ENCODE measurements at regions not wholly inside any gene's neighbourhood (a gene's known extent, or its start where the extent isn't known, plus 50 kb on each side); places are given as distances from the start of the nearest gene placed in this dataset.

GRCh38 chr14:53523226-53523625, 370.1 kb upstream of the DDHD1 start:
- Histone ChIP-seq H3K27me3 (no peaks in the 10 kb centered on the region), H3K27ac (no peak overlapping the region), H3K4me3 (no peak overlapping the region), H3K36me3 (no peaks in the 10 kb centered on the region), H3K9me3 (no peaks in the 10 kb centered on the region), H3K4me1 (ENCODE audit: insufficient read depth) (no peaks in the 10 kb centered on the region)
- no peak for TF ChIP-seq POLR2A (IDR thresholded peaks at IDR 0.05)
- TF ChIP-seq EP300 (IDR thresholded peaks at IDR 0.05), result no peak
- TF ChIP-seq CTCF (IDR thresholded peaks at IDR 0.05), result no peak
- 75 to 96% (median 96%) methylated on average over 3 of the region's 3 CpGs for WGBS, 3 donors
- DNase-seq, result no peak
- intact Hi-C loops (cut with DNase I), result no loop called here

- DNase-seq, result no peak
- no peak overlapping the region for H3K4me3 ChIP-seq
- 77 to 88% (median 86%) methylated on average over 7 of the region's 7 CpGs for WGBS, 3 donors
- no peaks in the 10 kb centered on the region for H3K9me3 ChIP-seq
- no peak overlapping the region for H3K27ac ChIP-seq
- H3K4me1 ChIP-seq (ENCODE audit: insufficient read depth), result no peaks in the 10 kb centered on the region
- no peaks in the 10 kb centered on the region for H3K36me3 ChIP-seq
- H3K27me3 ChIP-seq, result no peaks in the 10 kb centered on the region
- intact Hi-C loops (cut with DNase I), result no loop called here
- TF ChIP-seq POLR2A (IDR thresholded peaks at IDR 0.05) (no peak), CTCF (IDR thresholded peaks at IDR 0.05) (no peak), EP300 (IDR thresholded peaks at IDR 0.05) (no peak)
Measured at GRCh38 chr14:53520078-53520928, 367.2 kb upstream of the DDHD1 start.

GRCh38 chr14:53519137-53519536, 366.0 kb upstream of the DDHD1 start:
- intact Hi-C loops (cut with DNase I), result no loop called here
- WGBS, 3 donors, result 90 to 95% (median 93%) methylated on average over 1 of the region's 1 CpG
- no peak for DNase-seq
- TF ChIP-seq POLR2A (IDR thresholded peaks at IDR 0.05) (no peak), EP300 (IDR thresholded peaks at IDR 0.05) (no peak), CTCF (IDR thresholded peaks at IDR 0.05) (no peak)
- Histone ChIP-seq H3K27me3 (no peaks in the 10 kb centered on the region), H3K36me3 (no peaks in the 10 kb centered on the region), H3K4me3 (no peak overlapping the region), H3K9me3 (no peaks in the 10 kb centered on the region), H3K27ac (no peak overlapping the region), H3K4me1 (ENCODE audit: insufficient read depth) (no peaks in the 10 kb centered on the region)

- no peaks in the 10 kb centered on the region for H3K27me3 ChIP-seq
- no peak for DNase-seq
- no peaks in the 10 kb centered on the region for H3K36me3 ChIP-seq
- no peak overlapping the region for H3K4me3 ChIP-seq
- TF ChIP-seq CTCF (IDR thresholded peaks at IDR 0.05) (no peak), POLR2A (IDR thresholded peaks at IDR 0.05) (no peak), EP300 (IDR thresholded peaks at IDR 0.05) (no peak)
- H3K4me1 ChIP-seq (ENCODE audit: insufficient read depth), result no peaks in the 10 kb centered on the region
- intact Hi-C loops (cut with DNase I), result no loop called here
- no peaks in the 10 kb centered on the region for H3K9me3 ChIP-seq
- no peak overlapping the region for H3K27ac ChIP-seq
- WGBS, 3 donors, result 88 to 91% (median 90%) methylated on average over 2 of the region's 2 CpGs
Measured at GRCh38 chr14:53517270-53517960, 364.3 kb upstream of the DDHD1 start.

Measured in ovary (tissue), 7 donors.